OCI-LY1 (cell line): ENCODE measurements at regions not wholly inside any gene's neighbourhood (a gene's known extent, or its start where the extent isn't known, plus 50 kb on each side); places are given as distances from the start of the nearest gene placed in this dataset.

Experiments used
- CTCF ChIP-seq: fragments of 200-600 bp; sonication (generic), shearing (Covaris generic); IDR thresholded peaks from 2 replicates; pipeline ENCODE4 v1.5.1; 2017; ENCODE audit warnings: mild to moderate bottlenecking, antibody characterized with exemption, low read length, moderate library complexity, mixed read lengths
- EZH2 ChIP-seq: fragments of 200-600 bp; sonication (generic), shearing (Covaris generic); IDR thresholded peaks from 2 replicates; pipeline ENCODE4 v1.8.0; 2017; ENCODE audit warnings: borderline replicate concordance, mixed run types, mild to moderate bottlenecking, antibody characterized with exemption, low read length, moderate library complexity, mixed read lengths

DNA sequence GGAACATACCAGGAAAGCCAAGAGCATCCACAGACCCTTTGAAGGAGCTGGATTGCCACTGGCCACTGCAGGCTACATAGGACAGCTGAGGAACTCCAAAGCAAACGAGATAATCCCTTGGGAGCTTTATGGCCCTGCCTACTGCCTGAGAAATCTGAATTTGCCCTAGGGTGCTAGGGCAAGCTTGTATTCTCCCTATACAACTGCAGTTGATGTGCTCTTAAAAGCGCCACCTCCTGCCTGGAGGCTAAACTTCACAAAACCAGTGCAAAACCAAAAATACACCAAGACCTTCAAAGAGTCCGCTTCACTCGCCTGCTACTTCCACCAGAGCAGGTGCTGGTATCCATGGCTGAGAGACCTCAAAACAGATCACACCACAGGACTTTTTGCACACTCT is 99.6 kb upstream of the KRR1 start:
- TF ChIP-seq CTCF, result peak; percentile 37; the same call in 1 of the 2 replicates
- no peak for TF ChIP-seq EZH2
